ENCODE measurements at regions not wholly inside any gene's neighbourhood (a gene's known extent, or its start where the extent isn't known, plus 50 kb on each side); places are given as distances from the start of the nearest gene placed in this dataset.

DNA sequence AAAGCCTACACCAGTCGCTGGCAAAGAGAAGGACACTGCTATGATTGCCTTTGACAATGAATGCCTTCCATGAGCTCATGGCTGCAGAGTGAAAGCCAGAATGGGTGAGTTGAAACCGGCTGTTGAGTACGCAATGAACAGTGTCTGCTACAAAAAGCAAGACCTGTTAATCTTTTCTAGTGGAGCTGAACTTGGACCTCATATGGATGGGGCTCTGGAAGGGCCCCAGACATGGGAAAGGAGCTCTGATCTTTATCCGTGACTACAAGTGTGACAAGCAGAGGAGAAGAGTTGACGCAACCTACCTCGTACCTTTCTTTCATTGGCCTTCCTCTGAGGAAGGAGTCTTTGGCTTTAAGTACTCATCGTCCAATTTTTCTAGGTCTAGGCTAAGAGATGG lies 67.1 kb upstream of the TSC22D1 start:
- Histone ChIP-seq H3K4me3 (ENCODE audit: extremely low read depth in 1 of 4, insufficient read depth in 2 of 4, low read depth in 3 of 4, low read length in 4 of 4) (no peak overlapping the region), H2BK5ac (ENCODE audit: low read depth, low read length) (no peak overlapping the region), H4K8ac (ENCODE audit: extremely low read depth, insufficient read depth, low read length) (no peak overlapping the region), H3K4me2 (ENCODE audit: insufficient read depth in 1 of 2, low read depth in 2 of 2, low read length in 2 of 2) (no peak overlapping the region), H3K27me3 (replicated peaks in 1 of 4; ENCODE audit: control insufficient read depth in 3 of 4, extremely low read depth in 1 of 4, insufficient read depth in 3 of 4, low read length in 3 of 4) (no peaks in the 10 kb centered on the region), H2BK20ac (ENCODE audit: low read length) (no peak overlapping the region), H3K14ac (ENCODE audit: insufficient read length) (no peak overlapping the region), H3K9ac (replicated peaks in 1 of 4; ENCODE audit: extremely low read depth in 1 of 4, low read depth in 3 of 4, low read length in 3 of 4) (no peak overlapping the region), H3K4ac (replicated peaks; ENCODE audit: insufficient read length, low read depth, low read length) (no peak overlapping the region), H2AK5ac (ENCODE audit: low read depth, low read length) (no peak overlapping the region), H3K4me1 (replicated peaks in 1 of 4; ENCODE audit: control insufficient read depth in 3 of 4, insufficient read depth in 4 of 4, low read length in 3 of 4) (peaks cover 0 to 3% (median 0%) of the 10 kb centered on the region in 4 experiments; a peak in 1 of 7 replicates), H3K18ac (ENCODE audit: extremely low read depth, low read length) (no peak overlapping the region), H3K23me2 (ENCODE audit: low read depth, low read length) (no peaks in the 10 kb centered on the region; the same call in 1 of the 2 replicates), H4K20me1 (replicated peaks in 1 of 2; ENCODE audit: control insufficient read depth in 1 of 2, insufficient read depth in 2 of 2, low read length in 2 of 2) (no peaks in the 10 kb centered on the region), H2BK15ac (ENCODE audit: low read length) (no peak overlapping the region), H4K91ac (replicated peaks; ENCODE audit: insufficient read length, low read length) (no peak overlapping the region), H4K5ac (ENCODE audit: insufficient read length, low read depth, low read length) (no peak overlapping the region), H2BK12ac (ENCODE audit: low read depth, low read length) (no peak overlapping the region), H3K56ac (replicated peaks; ENCODE audit: insufficient read length, low read depth, low read length) (no peak overlapping the region), H3K23ac (ENCODE audit: insufficient read length) (no peak overlapping the region), H2BK120ac (replicated peaks; ENCODE audit: low read depth, low read length) (no peak overlapping the region), H3K79me1 (ENCODE audit: low read depth, low read length) (no peaks in the 10 kb centered on the region), H3K27ac (ENCODE audit: low read depth, low read length) (no peak overlapping the region), H3K9me3 (ENCODE audit: insufficient read depth in 2 of 2, low read depth in 1 of 2, low read length in 1 of 2) (no peaks in the 10 kb centered on the region), H3K36me3 (ENCODE audit: control insufficient read depth in 2 of 4, insufficient read depth in 4 of 4, low read length in 3 of 4) (no peaks in the 10 kb centered on the region), H3K79me2 (ENCODE audit: control insufficient read depth in 1 of 2, insufficient read depth in 2 of 2, low read length in 2 of 2) (no peaks in the 10 kb centered on the region), H2AFZ (ENCODE audit: low read length) (no peak overlapping the region)
- WGBS, 2 experiments (ENCODE audit: extremely low coverage in 1 of 2, insufficient coverage in 1 of 2, insufficient read length in 1 of 2, insufficient replicate concordance in 2 of 2, low coverage in 1 of 2, low lambda C conversion rate in 2 of 2, missing lambda C conversion rate in 1 of 2), result 88% methylated on average over 7 of the region's 7 CpGs; no CpG with 5 or more reads in 1 of the 2 experiments
- CTCF ChIA-PET (ENCODE audit: partially characterized antibody), result no interaction called here
- no peak for DNase-seq (ENCODE audit: low read depth in 1 of 2, low spot score in 2 of 2)
- POLR2A ChIA-PET (ENCODE audit: partially characterized antibody), result no interaction called here
- TF ChIP-seq, protein P1, sequence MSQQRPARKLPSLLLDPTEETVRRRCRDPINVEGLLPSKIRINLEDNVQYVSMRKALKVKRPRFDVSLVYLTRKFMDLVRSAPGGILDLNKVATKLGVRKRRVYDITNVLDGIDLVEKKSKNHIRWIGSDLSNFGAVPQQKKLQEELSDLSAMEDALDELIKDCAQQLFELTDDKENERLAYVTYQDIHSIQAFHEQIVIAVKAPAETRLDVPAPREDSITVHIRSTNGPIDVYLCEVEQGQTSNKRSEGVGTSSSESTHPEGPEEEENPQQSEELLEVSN (IDR thresholded peaks at IDR 0.05), result no peak
- TF ChIP-seq KDM1A (IDR thresholded peaks at IDR 0.05; ENCODE audit: borderline replicate concordance, low read length) (no peak), EZH2 (IDR thresholded peaks at IDR 0.05; ENCODE audit: low read depth, low read length, severe bottlenecking) (no peak), TBP (IDR thresholded peaks at IDR 0.05; ENCODE audit: low read depth, low read length) (no peak), POLR2A (IDR thresholded peaks at IDR 0.05; ENCODE audit: control extremely low read depth in 1 of 2, low read depth in 2 of 2, low read length in 2 of 2) (no peak)
- no peak for FAIRE-seq
